ENCODE measurements at regions not wholly inside any gene's neighbourhood (a gene's known extent, or its start where the extent isn't known, plus 50 kb on each side); places are given as distances from the start of the nearest gene placed in this dataset.

GRCh38 chr12:107351713-107352112 is 258.4 kb upstream of the CRY1 start:
- TF ChIP-seq FOXP2 (optimal IDR thresholded peaks at IDR 0.05; ENCODE audit: borderline replicate concordance, extremely low read depth, extremely low read length, insufficient read depth) (no peak), REST (IDR thresholded peaks at IDR 0.05; ENCODE audit: insufficient read depth in 1 of 2, low read depth in 2 of 2, low read length in 2 of 2) (no peak), POLR2AphosphoS5 (IDR thresholded peaks at IDR 0.05; ENCODE audit: low read depth, low read length) (no peak)
